ENCODE measurements at regions not wholly inside any gene's neighbourhood (a gene's known extent, or its start where the extent isn't known, plus 50 kb on each side); places are given as distances from the start of the nearest gene placed in this dataset.
A peak's percentile ranks its signal among the peaks of the same experiment; 100 is the strongest.

- no peak for DNase-seq
Measured at GRCh38 chr6:146903451-146903850, 300.8 kb upstream of the STXBP5 start.

GRCh38 chr6:146904596-146904995, 299.6 kb upstream of the STXBP5 start:
- DNase-seq, result no peak

GRCh38 chr6:146905181-146905704, 299.0 kb upstream of the STXBP5 start:
- DNase-seq, result peak; percentile 66

GRCh38 chr6:146908786-146909185, 295.4 kb upstream of the STXBP5 start:
- no peak for DNase-seq

GRCh38 chr6:146909376-146909775, 294.8 kb upstream of the STXBP5 start:
- no peak for DNase-seq

DNA sequence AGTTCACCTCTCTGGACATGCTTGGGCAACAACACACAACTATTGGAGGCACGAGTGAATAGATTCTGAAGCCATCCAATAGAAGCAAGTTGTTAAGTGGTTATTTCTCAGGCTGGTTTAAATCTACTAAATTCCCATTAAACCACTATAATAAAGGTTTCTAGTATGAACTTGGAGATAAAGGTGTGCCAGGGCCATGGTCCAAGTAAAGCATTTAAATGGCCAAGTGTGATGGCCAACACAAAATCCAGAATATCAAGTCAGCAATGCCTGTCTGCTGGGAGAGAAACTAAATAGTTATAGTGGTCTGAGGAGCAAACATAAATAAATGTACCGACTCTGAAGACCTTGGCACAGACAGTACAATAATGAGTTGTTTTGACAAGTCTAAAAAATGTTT, 294.3 kb upstream of the STXBP5 start:
- no peak for DNase-seq

DNA sequence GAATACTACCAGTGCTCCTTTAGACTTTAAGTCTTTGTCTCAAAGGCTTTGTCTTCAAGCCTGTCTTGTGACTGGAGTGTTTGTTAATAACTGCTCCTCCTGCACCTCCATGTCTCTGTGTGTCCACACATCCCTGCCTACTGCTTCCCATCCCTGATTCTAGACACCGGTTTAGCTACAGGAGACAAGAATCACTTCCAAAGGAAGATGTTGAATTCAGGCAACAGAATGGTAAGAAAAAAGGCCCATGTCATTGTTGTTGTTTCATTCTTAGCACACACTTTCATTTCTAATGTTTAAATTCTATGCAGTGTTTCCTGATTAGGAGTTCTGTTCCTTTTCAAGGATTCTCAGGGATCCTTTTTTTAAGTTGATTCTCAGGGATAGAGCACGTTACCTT, 293.6 kb upstream of the STXBP5 start:
- DNase-seq, result no peak

DNA sequence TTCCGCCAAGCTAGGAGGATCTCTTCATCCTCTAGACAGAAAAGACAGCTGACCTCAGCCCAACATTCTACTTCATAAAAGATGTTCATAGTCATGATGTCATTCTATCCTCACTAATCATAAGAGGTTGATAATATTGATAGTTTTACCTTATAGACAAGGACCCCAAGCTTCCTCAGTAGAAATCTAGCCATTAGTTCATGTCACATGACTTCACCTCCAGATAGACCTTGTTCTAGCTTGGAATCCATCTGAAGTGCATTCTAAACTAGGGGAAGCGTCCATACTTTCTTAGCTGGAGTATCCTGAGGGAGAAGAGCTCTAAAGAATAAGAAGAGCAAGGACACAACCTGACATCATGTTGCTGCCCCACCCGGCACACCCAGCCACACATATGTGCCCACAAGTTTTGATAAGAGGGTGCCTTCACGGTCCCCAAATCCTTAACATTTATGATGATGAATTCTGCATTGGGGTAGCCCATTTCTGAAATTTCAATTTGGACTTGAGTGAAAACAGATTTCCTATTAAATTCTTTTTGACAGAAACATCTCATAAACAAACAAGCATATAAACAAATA, 292.5 kb upstream of the STXBP5 start:
- DNase-seq, result no peak

GRCh38 chr6:146912730-146913685, 291.2 kb upstream of the STXBP5 start:
- DNase-seq, result peak; percentile 23

GRCh38 chr6:146913842-146914488, 290.3 kb upstream of the STXBP5 start:
- DNase-seq, result peak; percentile 99

- peak; percentile 98 for DNase-seq
Measured at GRCh38 chr6:146914489-146915483, 289.4 kb upstream of the STXBP5 start.

- peak; percentile 55 for DNase-seq
Measured at GRCh38 chr6:146915671-146916127, 288.5 kb upstream of the STXBP5 start.

GRCh38 chr6:146916435-146917025, 287.7 kb upstream of the STXBP5 start:
- no peak for DNase-seq

GRCh38 chr6:146917182-146917581, 287.0 kb upstream of the STXBP5 start:
- no peak for DNase-seq

DNA sequence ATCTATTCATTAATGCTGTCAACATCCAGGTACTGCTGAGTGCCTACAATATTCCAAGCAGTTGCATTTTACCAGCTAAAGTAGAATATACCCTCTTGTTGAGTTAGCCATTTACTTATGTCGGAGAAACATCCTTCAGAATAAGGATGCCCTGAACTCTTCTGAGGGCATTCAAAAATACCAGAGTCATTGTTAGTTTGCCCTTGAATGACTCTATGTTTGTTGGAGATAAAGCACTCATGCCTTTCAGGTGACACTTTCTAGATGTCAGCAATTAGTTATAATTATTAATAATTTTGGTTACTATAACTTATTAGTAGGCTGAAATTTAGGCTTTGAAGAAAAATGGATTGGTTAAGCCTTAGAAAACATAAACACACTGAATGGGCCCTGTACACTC, 286.2 kb upstream of the STXBP5 start:
- no peak for DNase-seq

- DNase-seq, result no peak
Measured at GRCh38 chr6:146919017-146919416, 285.2 kb upstream of the STXBP5 start.

- no peak for DNase-seq
Measured at GRCh38 chr6:146923205-146923833, 280.9 kb upstream of the STXBP5 start.

GRCh38 chr6:146925846-146926245, 278.4 kb upstream of the STXBP5 start:
- DNase-seq, result no peak

DNA sequence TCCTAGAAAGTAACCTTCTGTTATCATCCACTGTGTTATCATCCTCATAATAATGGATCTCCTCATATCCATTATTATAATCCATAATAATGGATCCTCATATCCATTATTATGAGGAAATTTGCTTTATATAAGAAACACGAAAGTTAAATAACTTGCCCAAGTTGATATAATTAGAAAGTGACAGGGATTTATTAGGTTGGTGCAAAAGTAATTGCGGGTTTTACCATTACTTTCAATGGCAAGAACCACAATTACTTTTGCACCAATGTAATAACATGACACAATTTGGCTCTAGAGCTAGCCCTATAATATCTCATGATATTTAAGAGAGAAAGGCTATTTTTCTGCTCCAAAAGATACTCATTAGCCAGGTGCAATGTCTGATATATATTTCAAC, 275.7 kb upstream of the STXBP5 start:
- DNase-seq, result no peak

GRCh38 chr6:146931214-146931613, 273.0 kb upstream of the STXBP5 start:
- DNase-seq, result no peak

GRCh38 chr6:146937316-146937715, 266.9 kb upstream of the STXBP5 start:
- no peak for DNase-seq
